Parathyroid adenoma (tissue), 2 donors: ENCODE measurements at regions not wholly inside any gene's neighbourhood (a gene's known extent, or its start where the extent isn't known, plus 50 kb on each side); places are given as distances from the start of the nearest gene placed in this dataset.

Experiments
- H2AFZ ChIP-seq: fragments of 300-600 bp; sonication (generic); one replicate; pipeline ENCODE4 v1.7.0; 2017; ENCODE audit warnings: antibody characterized with exemption, mild to moderate bottlenecking
- H3K27ac ChIP-seq: fragments of 300-600 bp; sonication (generic); one replicate; pipeline ENCODE4 v1.7.0; 2017
- H3K27me3 ChIP-seq: fragments of 300-600 bp; sonication (generic); one replicate; pipeline ENCODE4 v1.7.0; 2017; ENCODE audit warnings: low read length; ENCODE audit not compliant: control insufficient read depth, insufficient read depth
- H3K36me3 ChIP-seq: fragments of 300-600 bp; sonication (generic); one replicate; pipeline ENCODE4 v1.7.0; 2017; ENCODE audit warnings: low read length; ENCODE audit not compliant: control insufficient read depth, insufficient read depth
- H3K4me1 ChIP-seq: fragments of 300-600 bp; sonication (generic); one replicate; pipeline ENCODE4 v1.7.0; 2017; ENCODE audit warnings: control low read depth
- H3K4me2 ChIP-seq: fragments of 300-600 bp; sonication (generic); one replicate; pipeline ENCODE4 v1.7.0; 2017; ENCODE audit warnings: low read length
- H3K4me3 ChIP-seq: fragments of 300-600 bp; sonication (generic); one replicate; pipeline ENCODE4 v1.7.0; 2017; ENCODE audit warnings: low read depth, low read length
- H3K79me2 ChIP-seq: fragments of 300-600 bp; sonication (generic); one replicate; pipeline ENCODE4 v1.7.0; 2017; ENCODE audit warnings: control low read depth
- H3K9ac ChIP-seq: fragments of 300-600 bp; sonication (generic); one replicate; pipeline ENCODE4 v1.7.0; 2017; ENCODE audit warnings: mild to moderate bottlenecking
- H3K9me3 ChIP-seq: fragments of 300-600 bp; sonication (generic); one replicate; pipeline ENCODE4 v1.7.0; 2017; ENCODE audit warnings: low read length; ENCODE audit not compliant: control insufficient read depth
- TF ChIP-seq, protein P1 (sequence below): fragments of 300-600 bp; sonication (generic); IDR thresholded peaks from one replicate; pipeline ENCODE4 v1.7.0; 2017; ENCODE audit warnings: antibody characterized with exemption, mild to moderate bottlenecking
- donor health status: primary hyperparathyroidism.

DNA sequence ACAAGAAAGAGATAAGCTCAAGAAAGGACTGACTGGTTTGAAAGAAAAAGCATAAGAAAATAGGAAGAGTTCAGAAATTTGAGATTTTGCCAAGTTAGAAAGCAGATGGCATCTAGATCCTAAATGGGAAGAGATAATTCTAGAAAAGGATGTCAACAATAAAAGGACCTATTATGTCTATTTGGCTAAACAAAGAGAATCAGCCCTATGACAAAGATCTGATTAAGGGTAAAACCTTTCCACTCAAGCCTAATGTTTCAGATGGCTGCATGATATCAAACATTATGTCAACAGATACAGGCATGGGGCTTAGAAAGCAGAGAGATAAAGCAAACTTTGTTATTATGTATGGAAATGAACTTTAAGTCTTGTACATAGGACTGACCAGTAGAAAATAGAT, 465.0 kb upstream of the TRIB2 start:
- Histone ChIP-seq H3K27ac (no peak overlapping the region), H3K4me2 (no peak overlapping the region), H2AFZ (no peak overlapping the region), H3K9ac (no peak overlapping the region), H3K4me1 (peaks cover 8% of the 10 kb centered on the region), H3K27me3 (no peaks in the 10 kb centered on the region), H3K36me3 (no peaks in the 10 kb centered on the region), H3K4me3 (no peak overlapping the region), H3K9me3 (no peaks in the 10 kb centered on the region), H3K79me2 (no peaks in the 10 kb centered on the region)
- TF ChIP-seq, protein P1, sequence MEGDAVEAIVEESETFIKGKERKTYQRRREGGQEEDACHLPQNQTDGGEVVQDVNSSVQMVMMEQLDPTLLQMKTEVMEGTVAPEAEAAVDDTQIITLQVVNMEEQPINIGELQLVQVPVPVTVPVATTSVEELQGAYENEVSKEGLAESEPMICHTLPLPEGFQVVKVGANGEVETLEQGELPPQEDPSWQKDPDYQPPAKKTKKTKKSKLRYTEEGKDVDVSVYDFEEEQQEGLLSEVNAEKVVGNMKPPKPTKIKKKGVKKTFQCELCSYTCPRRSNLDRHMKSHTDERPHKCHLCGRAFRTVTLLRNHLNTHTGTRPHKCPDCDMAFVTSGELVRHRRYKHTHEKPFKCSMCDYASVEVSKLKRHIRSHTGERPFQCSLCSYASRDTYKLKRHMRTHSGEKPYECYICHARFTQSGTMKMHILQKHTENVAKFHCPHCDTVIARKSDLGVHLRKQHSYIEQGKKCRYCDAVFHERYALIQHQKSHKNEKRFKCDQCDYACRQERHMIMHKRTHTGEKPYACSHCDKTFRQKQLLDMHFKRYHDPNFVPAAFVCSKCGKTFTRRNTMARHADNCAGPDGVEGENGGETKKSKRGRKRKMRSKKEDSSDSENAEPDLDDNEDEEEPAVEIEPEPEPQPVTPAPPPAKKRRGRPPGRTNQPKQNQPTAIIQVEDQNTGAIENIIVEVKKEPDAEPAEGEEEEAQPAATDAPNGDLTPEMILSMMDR, result no peak

DNA sequence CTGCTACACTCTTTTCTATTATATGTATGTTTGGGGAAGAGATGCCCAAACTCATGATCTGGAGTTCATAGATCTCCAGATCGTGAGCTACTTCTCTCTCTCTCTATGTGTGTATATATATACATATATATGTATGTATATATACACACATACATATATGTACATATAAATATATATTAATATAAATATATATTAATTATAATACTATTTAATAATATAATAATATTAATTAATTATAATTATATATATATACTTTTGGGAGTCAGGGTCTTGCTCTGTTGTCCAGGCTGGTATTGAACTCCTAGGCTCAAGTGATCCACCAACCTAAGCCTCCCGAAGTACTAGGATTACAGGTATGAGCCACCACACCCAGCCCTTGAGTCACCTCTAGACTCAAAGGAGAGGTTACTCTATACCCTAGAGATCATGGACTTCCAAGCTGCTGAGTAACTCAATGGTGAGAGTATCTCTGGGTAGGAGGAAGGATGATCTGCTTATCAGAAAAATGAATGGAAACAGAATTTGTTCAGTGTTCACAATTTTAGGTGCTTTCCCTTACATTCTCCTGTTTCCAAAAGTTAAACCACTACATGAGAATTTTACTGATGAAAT, 463.5 kb upstream of the TRIB2 start:
- H3K4me2 ChIP-seq, result no peak overlapping the region

DNA sequence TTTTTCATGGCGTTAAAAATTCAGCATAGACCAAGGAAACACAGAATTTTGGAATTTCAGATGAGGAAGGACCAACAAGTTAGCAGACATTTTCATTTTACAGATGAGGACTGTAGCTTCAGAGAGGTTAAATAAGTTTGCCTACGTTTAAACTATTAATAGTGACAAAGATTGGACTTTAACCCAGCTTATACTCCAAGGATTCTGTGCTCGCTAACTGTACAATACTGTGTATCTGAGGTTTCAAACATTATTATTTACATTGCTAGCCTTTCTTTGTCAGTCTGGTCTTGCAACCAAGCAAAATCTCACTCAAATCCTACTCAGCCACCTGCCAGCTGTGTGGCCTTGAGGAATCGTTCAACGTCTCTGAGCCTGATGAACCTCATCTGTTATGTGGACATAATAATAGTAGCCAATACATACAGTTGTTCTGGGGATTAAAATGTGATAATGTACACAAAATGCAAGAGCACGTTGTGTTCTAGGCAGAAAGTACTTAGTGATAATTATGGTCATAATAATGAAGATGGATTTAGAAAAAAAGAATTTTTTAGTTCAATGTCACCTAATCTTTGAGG, 462.4 kb upstream of the TRIB2 start:
- Histone ChIP-seq H3K4me2 (no peak overlapping the region), H3K36me3 (no peaks in the 10 kb centered on the region), H3K79me2 (no peaks in the 10 kb centered on the region), H3K27me3 (no peaks in the 10 kb centered on the region), H2AFZ (no peak overlapping the region), H3K4me1 (peaks cover 8% of the 10 kb centered on the region), H3K9me3 (no peaks in the 10 kb centered on the region), H3K4me3 (no peak overlapping the region), H3K27ac (no peak overlapping the region), H3K9ac (no peak overlapping the region)
- TF ChIP-seq, protein P1, result no peak

More for the DNA sequence above, 463.5 kb upstream of the TRIB2 start:
- Histone ChIP-seq H3K9ac (no peak overlapping the region), H3K79me2 (no peaks in the 10 kb centered on the region), H3K36me3 (no peaks in the 10 kb centered on the region), H3K9me3 (no peaks in the 10 kb centered on the region), H3K4me3 (no peak overlapping the region), H3K4me1 (peaks cover 8% of the 10 kb centered on the region), H2AFZ (no peak overlapping the region), H3K27me3 (no peaks in the 10 kb centered on the region), H3K27ac (no peak overlapping the region)
- TF ChIP-seq, protein P1, result no peak

DNA sequence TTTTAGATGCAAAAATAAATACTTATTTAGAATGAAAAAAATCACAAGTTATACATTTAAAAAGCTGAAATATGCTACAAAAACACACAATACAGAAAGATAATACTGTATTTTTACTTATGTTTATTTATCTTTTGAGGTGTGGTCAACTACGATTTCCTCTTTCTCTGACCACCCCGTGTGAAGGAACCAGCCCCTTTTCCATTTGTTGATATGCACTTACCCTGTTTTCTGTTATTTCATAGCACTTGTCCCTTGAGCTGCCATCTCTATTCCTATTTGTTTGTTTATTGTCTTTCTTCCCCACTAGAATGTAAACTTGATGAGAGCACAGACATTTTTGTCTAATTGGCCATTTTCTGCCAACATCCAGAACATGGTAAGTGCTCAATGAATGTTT, 460.5 kb upstream of the TRIB2 start:
- Histone ChIP-seq H3K4me3 (no peak overlapping the region), H2AFZ (no peak overlapping the region), H3K9ac (no peak overlapping the region), H3K79me2 (no peaks in the 10 kb centered on the region), H3K27me3 (no peaks in the 10 kb centered on the region), H3K4me1 (peaks cover 8% of the 10 kb centered on the region), H3K36me3 (no peaks in the 10 kb centered on the region), H3K27ac (no peak overlapping the region), H3K4me2 (no peak overlapping the region), H3K9me3 (no peaks in the 10 kb centered on the region)
- TF ChIP-seq, protein P1, result no peak

DNA sequence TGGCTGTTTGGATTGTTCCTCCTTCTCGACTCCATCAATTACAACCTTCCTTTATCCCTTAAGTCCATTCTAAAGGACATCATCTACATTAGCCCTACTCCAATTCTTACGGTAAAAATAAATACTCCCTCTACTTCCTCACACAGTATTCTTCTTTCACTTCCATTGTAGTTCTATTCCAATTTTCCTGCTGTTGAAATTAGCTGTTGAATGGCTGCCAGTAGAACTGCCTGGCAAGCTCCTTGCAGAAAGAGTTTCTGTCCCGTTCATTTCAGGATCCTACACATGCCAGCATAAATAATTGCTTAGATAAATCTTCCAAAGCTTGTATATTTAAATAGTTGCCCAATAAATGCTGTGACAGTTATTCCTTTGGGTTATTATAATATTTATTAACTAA, 459.3 kb upstream of the TRIB2 start:
- H3K36me3 ChIP-seq, result no peaks in the 10 kb centered on the region
- H3K9ac ChIP-seq, result no peak overlapping the region
- no peaks in the 10 kb centered on the region for H3K27me3 ChIP-seq
- no peak overlapping the region for H3K27ac ChIP-seq
- no peaks in the 10 kb centered on the region for H3K9me3 ChIP-seq
- no peaks in the 10 kb centered on the region for H3K79me2 ChIP-seq
- no peak overlapping the region for H3K4me3 ChIP-seq
- no peak overlapping the region for H3K4me2 ChIP-seq
- H3K4me1 ChIP-seq, result peaks cover 6% of the 10 kb centered on the region
- no peak overlapping the region for H2AFZ ChIP-seq
- TF ChIP-seq, protein P1, result no peak
